Kidney (tissue), 13 donors: ENCODE measurements at regions not wholly inside any gene's neighbourhood (a gene's known extent, or its start where the extent isn't known, plus 50 kb on each side); places are given as distances from the start of the nearest gene placed in this dataset.

Experiments used
- DNase-seq, 5 donors: peaks; one replicate each; pipeline ENCODE4 v3.0.0-alpha.2; 2013 to 2020
- FAIRE-seq: peaks from 2 replicates; lab custom pipeline; 2012; peaks lifted over from hg19 to GRCh38; lab: Jason Lieb, UNC
- H3K27ac ChIP-seq, 2 donors: one replicate each; pipeline ENCODE4 v1.7.0; 2013; ENCODE audit warnings: low read depth in 2 of 2, low read length in 2 of 2, inconsistent platforms in 1 of 2
- H3K27me3 ChIP-seq: one replicate; pipeline ENCODE4 v1.7.1; 2013; ENCODE audit warnings: low read length, inconsistent platforms; ENCODE audit not compliant: control insufficient read depth, insufficient read depth
- H3K36me3 ChIP-seq, 3 donors: one replicate each; pipeline versions ENCODE4 v1.7.0 to v1.7.1; 2013; ENCODE audit warnings: low read length in 3 of 3, control low read depth in 1 of 3, inconsistent platforms in 1 of 3; ENCODE audit not compliant: insufficient read depth in 3 of 3, control insufficient read depth in 2 of 3
- H3K4me1 ChIP-seq, 3 donors: one replicate each; pipeline versions ENCODE4 v1.7.0 to v1.7.1; 2013; ENCODE audit warnings: low read length in 3 of 3, inconsistent platforms in 1 of 3, low read depth in 1 of 3; ENCODE audit not compliant: control insufficient read depth in 2 of 3, insufficient read depth in 2 of 3
- H3K4me3 ChIP-seq, 3 donors: one replicate each; pipeline versions ENCODE4 v1.7.0 to v1.8.1; 2013; ENCODE audit warnings: low read length in 3 of 3, control low read depth in 1 of 3, inconsistent platforms in 1 of 3
- H3K9ac ChIP-seq, 3 donors: one replicate each; pipeline versions ENCODE4 v1.7.0 to v1.7.1; 2013; ENCODE audit warnings: low read length in 3 of 3, control low read depth in 1 of 3, inconsistent platforms in 1 of 3
- H3K9me3 ChIP-seq, 3 donors: one replicate each; pipeline versions ENCODE4 v1.7.0 to v1.7.1; 2013; ENCODE audit warnings: low read length in 3 of 3, control low read depth in 1 of 3, inconsistent platforms in 1 of 3; ENCODE audit not compliant: control insufficient read depth in 2 of 3, insufficient read depth in 1 of 3
- intact Hi-C: fragments of 100-400 bp; cut with DNase I; formaldehyde crosslinking; loops from one replicate; pipeline ENCODE4 v1.11.1; 2022
- TF ChIP-seq, protein P1 (sequence below): IDR thresholded peaks from 3 replicates; pipeline ENCODE4 v1.5.1; 2012; ENCODE audit warnings: mild to moderate bottlenecking, moderate library complexity, borderline replicate concordance; ENCODE audit not compliant: insufficient read depth; ENCODE audit errors: extremely low read depth
- donor health status: control.
- donor health status: control.
- donor health status: control.
- donor health status: control.
- donor health status: control.
- donor health status: DM: yes; HTN: yes; CAD: no.
- donor health status: Normal renal cell carcinoma (clear cell type).

DNA sequence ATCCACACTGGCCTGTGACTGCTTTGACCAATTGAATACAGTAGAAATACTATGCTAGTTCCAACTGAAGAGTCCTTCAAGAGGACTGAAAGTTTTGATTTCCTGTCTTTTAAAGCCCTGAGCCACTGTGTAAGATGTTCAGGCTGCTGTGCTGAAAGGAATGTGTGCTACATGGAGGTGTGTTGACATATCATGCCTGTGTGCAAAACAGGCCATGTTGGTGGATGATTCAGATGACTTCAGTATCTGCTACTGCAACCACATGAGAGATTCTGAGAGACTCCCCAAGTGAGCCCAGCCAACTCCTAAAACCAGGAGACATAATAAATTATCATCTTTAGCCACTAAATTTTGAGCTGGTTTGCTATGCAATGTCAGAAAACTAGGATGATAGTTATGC, 662.9 kb downstream of the ZEB2 start:
- TF ChIP-seq, protein P1, sequence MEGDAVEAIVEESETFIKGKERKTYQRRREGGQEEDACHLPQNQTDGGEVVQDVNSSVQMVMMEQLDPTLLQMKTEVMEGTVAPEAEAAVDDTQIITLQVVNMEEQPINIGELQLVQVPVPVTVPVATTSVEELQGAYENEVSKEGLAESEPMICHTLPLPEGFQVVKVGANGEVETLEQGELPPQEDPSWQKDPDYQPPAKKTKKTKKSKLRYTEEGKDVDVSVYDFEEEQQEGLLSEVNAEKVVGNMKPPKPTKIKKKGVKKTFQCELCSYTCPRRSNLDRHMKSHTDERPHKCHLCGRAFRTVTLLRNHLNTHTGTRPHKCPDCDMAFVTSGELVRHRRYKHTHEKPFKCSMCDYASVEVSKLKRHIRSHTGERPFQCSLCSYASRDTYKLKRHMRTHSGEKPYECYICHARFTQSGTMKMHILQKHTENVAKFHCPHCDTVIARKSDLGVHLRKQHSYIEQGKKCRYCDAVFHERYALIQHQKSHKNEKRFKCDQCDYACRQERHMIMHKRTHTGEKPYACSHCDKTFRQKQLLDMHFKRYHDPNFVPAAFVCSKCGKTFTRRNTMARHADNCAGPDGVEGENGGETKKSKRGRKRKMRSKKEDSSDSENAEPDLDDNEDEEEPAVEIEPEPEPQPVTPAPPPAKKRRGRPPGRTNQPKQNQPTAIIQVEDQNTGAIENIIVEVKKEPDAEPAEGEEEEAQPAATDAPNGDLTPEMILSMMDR: no peak
- no peaks in the 10 kb centered on the region for H3K9me3 ChIP-seq
- intact Hi-C loops: no loop called here
- no peaks in the 10 kb centered on the region for H3K36me3 ChIP-seq
- no peak overlapping the region for H3K9ac ChIP-seq
- DNase-seq: no peak
- no peaks in the 10 kb centered on the region for H3K4me1 ChIP-seq
- H3K27ac ChIP-seq: no peak overlapping the region
- no peak overlapping the region for H3K4me3 ChIP-seq
- no peak for FAIRE-seq
- no peaks in the 10 kb centered on the region for H3K27me3 ChIP-seq

DNA sequence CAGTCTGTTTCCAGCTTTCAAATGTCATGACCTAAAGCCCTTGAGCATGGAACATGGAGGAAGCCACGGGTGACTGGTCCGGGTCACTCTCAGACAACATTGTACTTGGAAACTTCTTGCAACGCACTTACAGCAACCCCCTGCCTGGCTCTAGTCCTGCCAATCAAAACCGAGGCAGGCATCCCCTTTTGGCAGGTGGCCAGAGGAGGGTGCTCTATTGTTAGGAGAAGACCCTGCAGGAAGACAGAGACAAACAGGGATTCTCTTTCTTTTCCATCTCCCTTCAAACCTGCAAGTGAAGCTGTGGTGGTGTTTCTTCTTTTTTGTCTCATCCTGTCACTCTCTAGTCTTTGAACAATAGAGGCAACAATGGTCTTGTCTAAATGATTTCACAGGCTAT, 667.2 kb downstream of the ZEB2 start:
- Histone ChIP-seq H3K27ac (no peak overlapping the region), H3K9me3 (no peaks in the 10 kb centered on the region), H3K9ac (no peak overlapping the region), H3K4me1 (no peaks in the 10 kb centered on the region), H3K4me3 (no peak overlapping the region), H3K36me3 (no peaks in the 10 kb centered on the region), H3K27me3 (no peaks in the 10 kb centered on the region)
- DNase-seq: peak in 2 of 5 donors; percentile 20 to 47
- FAIRE-seq: no peak
- intact Hi-C loops: no loop called here
- TF ChIP-seq, protein P1: no peak

DNA sequence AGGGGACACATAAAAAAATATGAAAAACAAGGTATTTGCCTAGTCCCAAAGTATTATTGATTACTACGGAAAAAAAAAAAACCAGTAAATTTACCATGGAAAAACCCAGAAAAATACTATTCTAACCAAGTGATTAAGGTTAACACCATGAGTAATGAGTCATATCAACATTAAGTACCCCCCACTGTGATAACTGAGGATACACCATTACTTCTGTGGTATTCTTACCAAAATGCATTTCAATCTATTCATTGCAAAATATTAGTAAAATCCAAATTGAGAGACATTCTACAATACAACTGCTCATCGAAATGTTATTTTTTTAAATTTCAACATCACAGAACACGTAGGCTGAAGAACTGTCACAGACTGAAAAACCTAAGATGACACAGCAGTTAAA, 669.8 kb downstream of the ZEB2 start:
- Histone ChIP-seq H3K4me1 (no peaks in the 10 kb centered on the region), H3K27ac (no peak overlapping the region), H3K36me3 (no peaks in the 10 kb centered on the region), H3K9ac (no peak overlapping the region), H3K4me3 (no peak overlapping the region), H3K27me3 (no peaks in the 10 kb centered on the region), H3K9me3 (no peaks in the 10 kb centered on the region)
- intact Hi-C loops: no loop called here
- DNase-seq (no peak), FAIRE-seq (no peak)
- TF ChIP-seq, protein P1: no peak

DNA sequence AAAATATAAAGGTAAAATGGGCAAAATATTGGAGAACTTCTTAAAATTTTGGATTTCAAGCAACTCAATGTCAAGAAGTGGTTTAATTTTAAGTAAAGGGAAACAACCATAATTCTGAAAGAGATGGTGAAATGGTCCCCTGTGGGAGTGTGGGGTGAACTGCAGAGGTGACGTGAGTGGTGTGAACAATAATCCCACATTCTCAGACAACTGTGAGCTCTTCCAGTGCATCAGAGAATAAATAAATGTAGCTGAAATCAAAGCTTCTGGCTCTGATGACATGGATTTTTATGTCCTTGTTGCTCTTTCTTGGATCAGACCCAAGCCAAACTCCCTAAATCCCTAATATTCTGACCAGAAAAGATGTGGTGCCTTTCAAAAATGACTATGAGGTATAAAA, 672.7 kb downstream of the ZEB2 start:
- intact Hi-C loops: no loop called here
- no peak for FAIRE-seq
- Histone ChIP-seq H3K36me3 (no peaks in the 10 kb centered on the region), H3K4me3 (no peak overlapping the region), H3K27ac (no peak overlapping the region), H3K9me3 (no peaks in the 10 kb centered on the region), H3K27me3 (no peaks in the 10 kb centered on the region), H3K4me1 (no peaks in the 10 kb centered on the region), H3K9ac (no peak overlapping the region)
- peak in 1 of 5 donors; percentile 11 for DNase-seq
- TF ChIP-seq, protein P1: no peak
